ENCODE measurements at regions not wholly inside any gene's neighbourhood (a gene's known extent, or its start where the extent isn't known, plus 50 kb on each side); places are given as distances from the start of the nearest gene placed in this dataset.
A peak's percentile ranks its signal among the peaks of the same experiment; 100 is the strongest.

GRCh38 chr3:165464736-165465135 is 268.6 kb upstream of the SLITRK3 start:
- no peak for TF ChIP-seq CTCF (IDR thresholded peaks at IDR 0.05; ENCODE audit: unreplicated experiment in 3 of 3)
- no peak overlapping the region for H3K4me3 Mint-ChIP-seq
- H3K9me3 Mint-ChIP-seq, result no peaks in the 10 kb centered on the region
- no peaks in the 10 kb centered on the region for H3K27me3 Mint-ChIP-seq (ENCODE audit: low read depth)
- peaks cover 25% of the 10 kb centered on the region for H3K4me1 Mint-ChIP-seq
- H3K27ac Mint-ChIP-seq, result peak overlapping the region in 1 of 3 experiments; percentile 45
- H3K36me3 Mint-ChIP-seq (ENCODE audit: low read depth), result no peaks in the 10 kb centered on the region

GRCh38 chr3:165463531-165463930 is 267.3 kb upstream of the SLITRK3 start:
- peak overlapping the region in 2 of 3 experiments; percentile 28 to 89 for H3K27ac Mint-ChIP-seq

GRCh38 chr3:165462636-165463334 is 266.6 kb upstream of the SLITRK3 start:
- H3K36me3 Mint-ChIP-seq (ENCODE audit: low read depth), result no peaks in the 10 kb centered on the region
- H3K4me1 Mint-ChIP-seq, result peaks cover 25% of the 10 kb centered on the region
- no peak for TF ChIP-seq CTCF (IDR thresholded peaks at IDR 0.05; ENCODE audit: unreplicated experiment in 3 of 3)
- peak overlapping the region; percentile 80 to 89 (median 86) for H3K27ac Mint-ChIP-seq
- no peaks in the 10 kb centered on the region for H3K9me3 Mint-ChIP-seq
- no peaks in the 10 kb centered on the region for H3K27me3 Mint-ChIP-seq (ENCODE audit: low read depth)
- peak overlapping the region in 1 of 3 experiments; percentile 2 for H3K4me3 Mint-ChIP-seq

More at GRCh38 chr3:165463531-165463930, 267.3 kb upstream of the SLITRK3 start:
- H3K27me3 Mint-ChIP-seq (ENCODE audit: low read depth), result no peaks in the 10 kb centered on the region
- no peak for TF ChIP-seq CTCF (IDR thresholded peaks at IDR 0.05; ENCODE audit: unreplicated experiment in 3 of 3)
- H3K4me1 Mint-ChIP-seq, result peaks cover 25% of the 10 kb centered on the region
- H3K4me3 Mint-ChIP-seq, result no peak overlapping the region
- H3K9me3 Mint-ChIP-seq, result no peaks in the 10 kb centered on the region
- H3K36me3 Mint-ChIP-seq (ENCODE audit: low read depth), result no peaks in the 10 kb centered on the region

GRCh38 chr3:165459924-165460835 is 264.0 kb upstream of the SLITRK3 start:
- Mint-ChIP-seq H3K27ac (no peak overlapping the region), H3K36me3 (ENCODE audit: low read depth) (no peaks in the 10 kb centered on the region), H3K4me1 (peaks cover 21% of the 10 kb centered on the region), H3K27me3 (ENCODE audit: low read depth) (no peaks in the 10 kb centered on the region), H3K9me3 (peaks cover 4% of the 10 kb centered on the region), H3K4me3 (no peak overlapping the region)
- TF ChIP-seq CTCF (IDR thresholded peaks at IDR 0.05; ENCODE audit: unreplicated experiment in 3 of 3), result no peak

- H3K4me1 Mint-ChIP-seq, result peaks cover 21% of the 10 kb centered on the region
- H3K9me3 Mint-ChIP-seq, result peaks cover 6% of the 10 kb centered on the region
- H3K27ac Mint-ChIP-seq, result no peak overlapping the region
- no peak overlapping the region for H3K4me3 Mint-ChIP-seq
- no peak for TF ChIP-seq CTCF (IDR thresholded peaks at IDR 0.05; ENCODE audit: unreplicated experiment in 3 of 3)
- H3K27me3 Mint-ChIP-seq (ENCODE audit: low read depth), result no peaks in the 10 kb centered on the region
- H3K36me3 Mint-ChIP-seq (ENCODE audit: low read depth), result no peaks in the 10 kb centered on the region
Observed at GRCh38 chr3:165459111-165459510, 262.9 kb upstream of the SLITRK3 start.

All from nephron (organoid).